ENCODE measurements at regions not wholly inside any gene's neighbourhood (a gene's known extent, or its start where the extent isn't known, plus 50 kb on each side); places are given as distances from the start of the nearest gene placed in this dataset.

DNA sequence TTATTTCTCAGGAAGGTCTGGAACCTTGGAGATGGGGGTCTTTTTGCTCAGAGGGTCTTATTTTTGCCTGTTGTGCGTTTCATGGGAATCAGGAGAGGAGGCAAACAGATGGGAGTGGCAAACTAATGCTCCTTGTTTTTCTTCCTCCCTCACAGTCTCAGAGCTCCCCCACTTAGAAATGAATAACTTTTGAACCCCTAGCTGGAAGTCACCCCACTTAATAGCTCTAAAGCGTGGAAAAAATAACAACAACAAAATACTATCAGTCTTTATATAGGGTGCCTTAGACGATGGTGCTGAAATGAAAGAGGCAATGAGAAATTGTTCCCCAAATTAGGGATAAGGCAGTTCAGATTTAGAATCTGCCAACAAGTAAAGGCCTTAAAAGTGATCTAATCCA, 76.8 kb upstream of the BDNF start:
- H3K23ac ChIP-seq (ENCODE audit: insufficient read length): no peak overlapping the region
- no peak overlapping the region for H2AFZ ChIP-seq (ENCODE audit: low read length)
- H2BK20ac ChIP-seq (ENCODE audit: low read length): no peak overlapping the region
- no peak overlapping the region for H2AK5ac ChIP-seq (ENCODE audit: low read depth, low read length)
- no peaks in the 10 kb centered on the region for H3K27me3 ChIP-seq (replicated peaks in 1 of 4; ENCODE audit: control insufficient read depth in 3 of 4, extremely low read depth in 1 of 4, insufficient read depth in 3 of 4, low read length in 3 of 4)
- H3K23me2 ChIP-seq (ENCODE audit: low read depth, low read length): no peaks in the 10 kb centered on the region
- H3K14ac ChIP-seq (ENCODE audit: insufficient read length): no peak overlapping the region
- H2BK12ac ChIP-seq (ENCODE audit: low read depth, low read length): no peak overlapping the region
- H2BK15ac ChIP-seq (ENCODE audit: low read length): no peak overlapping the region
- POLR2A ChIA-PET (ENCODE audit: partially characterized antibody): no interaction called here
- H4K20me1 ChIP-seq (replicated peaks in 1 of 2; ENCODE audit: control insufficient read depth in 1 of 2, insufficient read depth in 2 of 2, low read length in 2 of 2): no peaks in the 10 kb centered on the region
- H4K8ac ChIP-seq (ENCODE audit: extremely low read depth, insufficient read depth, low read length): no peak overlapping the region
- FAIRE-seq (no peak), DNase-seq (ENCODE audit: low read depth in 1 of 2, low spot score in 2 of 2) (no peak)
- H3K79me1 ChIP-seq (ENCODE audit: low read depth, low read length): no peaks in the 10 kb centered on the region
- H3K56ac ChIP-seq (replicated peaks; ENCODE audit: insufficient read length, low read depth, low read length): no peak overlapping the region
- H3K4me2 ChIP-seq (ENCODE audit: insufficient read depth in 1 of 2, low read depth in 2 of 2, low read length in 2 of 2): no peak overlapping the region
- H2BK120ac ChIP-seq (replicated peaks; ENCODE audit: low read depth, low read length): no peak overlapping the region
- H3K9me3 ChIP-seq (ENCODE audit: insufficient read depth in 2 of 2, low read depth in 1 of 2, low read length in 1 of 2): no peaks in the 10 kb centered on the region
- H3K36me3 ChIP-seq (ENCODE audit: control insufficient read depth in 2 of 4, insufficient read depth in 4 of 4, low read length in 3 of 4): no peaks in the 10 kb centered on the region
- H3K4me3 ChIP-seq (ENCODE audit: extremely low read depth in 1 of 4, insufficient read depth in 2 of 4, low read depth in 3 of 4, low read length in 4 of 4): no peak overlapping the region
- WGBS, 2 experiments (ENCODE audit: extremely low coverage in 1 of 2, insufficient coverage in 1 of 2, insufficient read length in 1 of 2, insufficient replicate concordance in 2 of 2, low coverage in 1 of 2, low lambda C conversion rate in 2 of 2, missing lambda C conversion rate in 1 of 2): 91% methylated on average over 3 of the region's 3 CpGs; no CpG with 5 or more reads in 1 of the 2 experiments
- H3K4ac ChIP-seq (replicated peaks; ENCODE audit: insufficient read length, low read depth, low read length): no peak overlapping the region
- no peak overlapping the region for H3K27ac ChIP-seq (ENCODE audit: low read depth, low read length)
- H3K79me2 ChIP-seq (ENCODE audit: control insufficient read depth in 1 of 2, insufficient read depth in 2 of 2, low read length in 2 of 2): no peaks in the 10 kb centered on the region
- H3K18ac ChIP-seq (ENCODE audit: extremely low read depth, low read length): no peak overlapping the region
- CTCF ChIA-PET (ENCODE audit: partially characterized antibody): no interaction called here
- H3K9ac ChIP-seq (replicated peaks in 1 of 4; ENCODE audit: extremely low read depth in 1 of 4, low read depth in 3 of 4, low read length in 3 of 4): no peak overlapping the region
- no peaks in the 10 kb centered on the region for H3K4me1 ChIP-seq (replicated peaks in 1 of 4; ENCODE audit: control insufficient read depth in 3 of 4, insufficient read depth in 4 of 4, low read length in 3 of 4)
- no peak overlapping the region for H4K5ac ChIP-seq (ENCODE audit: insufficient read length, low read depth, low read length)
- H2BK5ac ChIP-seq (ENCODE audit: low read depth, low read length): no peak overlapping the region
- no peak overlapping the region for H4K91ac ChIP-seq (replicated peaks; ENCODE audit: insufficient read length, low read length)
- TF ChIP-seq BCL11A (IDR thresholded peaks at IDR 0.05; ENCODE audit: low read depth in 2 of 2, low read length in 2 of 2): no peak
- no peak for TF ChIP-seq SAP30 (IDR thresholded peaks at IDR 0.05; ENCODE audit: insufficient read depth, insufficient replicate concordance, low read length)
- TF ChIP-seq ZNF274 (IDR thresholded peaks at IDR 0.05; ENCODE audit: borderline replicate concordance, extremely low read depth, low read length): no peak
